Suprapubic skin (tissue), 4 donors: ENCODE measurements at regions not wholly inside any gene's neighbourhood (a gene's known extent, or its start where the extent isn't known, plus 50 kb on each side); places are given as distances from the start of the nearest gene placed in this dataset.

Experiments
- DNase-seq, 2 donors: peaks; one replicate each; pipeline ENCODE4 v3.0.0-alpha.2; 2019; ENCODE audit warnings: low spot score in 2 of 2
- H3K27ac ChIP-seq: fragments of 200-600 bp; sonication (generic); one replicate; pipeline ENCODE4 v1.5.1; 2019
- H3K27me3 ChIP-seq: fragments of 200-600 bp; sonication (generic); one replicate; pipeline ENCODE4 v1.5.1; 2019
- H3K36me3 ChIP-seq: fragments of 200-600 bp; sonication (generic); one replicate; pipeline ENCODE4 v1.5.1; 2019
- H3K4me1 ChIP-seq: fragments of 200-600 bp; sonication (generic); one replicate; pipeline ENCODE4 v1.5.1; 2019
- H3K4me3 ChIP-seq: fragments of 200-600 bp; sonication (generic); one replicate; pipeline ENCODE4 v1.5.1; 2019; ENCODE audit warnings: mild to moderate bottlenecking
- H3K9me3 ChIP-seq: fragments of 200-600 bp; sonication (generic); one replicate; pipeline ENCODE4 v1.5.1; 2019
- EP300 ChIP-seq: sonication (generic); formaldehyde crosslinking; IDR thresholded peaks from one replicate; pipeline ENCODE4 v1.6.1; 2017; ENCODE audit warnings: antibody characterized with exemption
- POLR2A ChIP-seq, 2 donors: fragments of 450-650 bp; IDR thresholded peaks; one replicate each; pipeline ENCODE4 v1.6.1; 2017; ENCODE audit warnings: antibody characterized with exemption in 2 of 2, mild to moderate bottlenecking in 2 of 2, moderate library complexity in 2 of 2
- POLR2AphosphoS5 ChIP-seq, 3 donors: sonication (generic); formaldehyde crosslinking; IDR thresholded peaks; one replicate each; pipeline ENCODE4 v1.6.1; 2017; ENCODE audit warnings: antibody characterized with exemption in 3 of 3
- WGBS: methylation state at CpG from one replicate; pipeline ENCODE4 v1.1.5; 2018; 5-methylcytosine and 5-hydroxymethylcytosine counted together
- TF ChIP-seq, protein P1 (sequence below), 2 donors: fragments of 200-600 bp in 1 of 2; fragments of 450-650 bp in 1 of 2; sonication (generic) in 1 of 2; IDR thresholded peaks; one replicate each; pipeline ENCODE4 v1.5.1; 2016 to 2019; ENCODE audit warnings: antibody characterized with exemption in 2 of 2, mild to moderate bottlenecking in 1 of 2, moderate library complexity in 1 of 2

DNA sequence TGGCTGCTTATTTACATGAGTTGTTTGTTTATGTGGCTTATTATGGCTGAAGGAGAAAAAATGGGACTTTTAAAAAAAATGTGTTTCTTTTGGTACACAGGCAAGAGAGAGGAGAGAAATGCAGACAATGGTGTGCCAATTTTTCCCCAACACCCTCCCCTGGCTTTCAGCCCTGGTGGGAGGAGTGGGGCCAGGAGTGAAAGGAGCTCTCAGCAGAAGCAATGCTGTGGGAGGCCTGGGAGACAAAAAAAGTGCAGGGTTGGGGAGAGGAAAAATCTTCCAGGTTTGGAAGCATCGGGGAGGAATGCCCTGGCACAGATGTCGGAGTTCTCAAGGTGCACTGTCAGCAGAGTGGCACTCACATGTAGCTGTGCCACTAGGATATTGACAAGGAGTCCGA lies 117.7 kb upstream of the FOXB1 start:
- DNase-seq = no peak

GRCh38 chr15:59885832-59886231 lies 118.3 kb upstream of the FOXB1 start:
- Histone ChIP-seq H3K4me3 (no peak overlapping the region), H3K4me1 (peaks cover 11% of the 10 kb centered on the region), H3K9me3 (no peaks in the 10 kb centered on the region), H3K27ac (no peak overlapping the region), H3K27me3 (peaks cover 25% of the 10 kb centered on the region), H3K36me3 (no peaks in the 10 kb centered on the region)
- WGBS = 2% methylated on average over 7 of the region's 7 CpGs
- no peak for TF ChIP-seq POLR2AphosphoS5 (IDR thresholded peaks at IDR 0.05)
- TF ChIP-seq EP300 = no peak
- no peak for TF ChIP-seq POLR2A (IDR thresholded peaks at IDR 0.05)
- TF ChIP-seq, protein P1, sequence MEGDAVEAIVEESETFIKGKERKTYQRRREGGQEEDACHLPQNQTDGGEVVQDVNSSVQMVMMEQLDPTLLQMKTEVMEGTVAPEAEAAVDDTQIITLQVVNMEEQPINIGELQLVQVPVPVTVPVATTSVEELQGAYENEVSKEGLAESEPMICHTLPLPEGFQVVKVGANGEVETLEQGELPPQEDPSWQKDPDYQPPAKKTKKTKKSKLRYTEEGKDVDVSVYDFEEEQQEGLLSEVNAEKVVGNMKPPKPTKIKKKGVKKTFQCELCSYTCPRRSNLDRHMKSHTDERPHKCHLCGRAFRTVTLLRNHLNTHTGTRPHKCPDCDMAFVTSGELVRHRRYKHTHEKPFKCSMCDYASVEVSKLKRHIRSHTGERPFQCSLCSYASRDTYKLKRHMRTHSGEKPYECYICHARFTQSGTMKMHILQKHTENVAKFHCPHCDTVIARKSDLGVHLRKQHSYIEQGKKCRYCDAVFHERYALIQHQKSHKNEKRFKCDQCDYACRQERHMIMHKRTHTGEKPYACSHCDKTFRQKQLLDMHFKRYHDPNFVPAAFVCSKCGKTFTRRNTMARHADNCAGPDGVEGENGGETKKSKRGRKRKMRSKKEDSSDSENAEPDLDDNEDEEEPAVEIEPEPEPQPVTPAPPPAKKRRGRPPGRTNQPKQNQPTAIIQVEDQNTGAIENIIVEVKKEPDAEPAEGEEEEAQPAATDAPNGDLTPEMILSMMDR (IDR thresholded peaks at IDR 0.05) = no peak
- DNase-seq = no peak

More for the DNA sequence above, 117.7 kb upstream of the FOXB1 start:
- Histone ChIP-seq H3K4me3 (no peak overlapping the region), H3K27ac (no peak overlapping the region), H3K4me1 (peaks cover 11% of the 10 kb centered on the region), H3K27me3 (peaks cover 31% of the 10 kb centered on the region), H3K36me3 (no peaks in the 10 kb centered on the region), H3K9me3 (no peaks in the 10 kb centered on the region)
- WGBS = 65% methylated on average over 3 of the region's 3 CpGs
- TF ChIP-seq POLR2A (IDR thresholded peaks at IDR 0.05) = no peak
- TF ChIP-seq POLR2AphosphoS5 (IDR thresholded peaks at IDR 0.05) = no peak
- TF ChIP-seq, protein P1 (IDR thresholded peaks at IDR 0.05) = no peak
- no peak for TF ChIP-seq EP300

- Histone ChIP-seq H3K36me3 (no peaks in the 10 kb centered on the region), H3K27ac (no peak overlapping the region)
- WGBS = 28% methylated on average over 2 of the region's 2 CpGs
Measured at GRCh38 chr15:59879506-59880265, 124.4 kb upstream of the FOXB1 start.

GRCh38 chr15:59876140-59876539 lies 128.0 kb upstream of the FOXB1 start:
- 82% methylated on average over 5 of the region's 5 CpGs for WGBS
- TF ChIP-seq POLR2A (IDR thresholded peaks at IDR 0.05) = no peak
- TF ChIP-seq EP300 = no peak
- TF ChIP-seq, protein P1 (IDR thresholded peaks at IDR 0.05) = no peak
- no peak for TF ChIP-seq POLR2AphosphoS5 (IDR thresholded peaks at IDR 0.05)
- no peak for DNase-seq
- peaks cover 36% of the 10 kb centered on the region for H3K27me3 ChIP-seq
- H3K4me1 ChIP-seq = no peaks in the 10 kb centered on the region
- H3K9me3 ChIP-seq = no peaks in the 10 kb centered on the region
- no peak overlapping the region for H3K27ac ChIP-seq
- H3K36me3 ChIP-seq = no peaks in the 10 kb centered on the region
- no peak overlapping the region for H3K4me3 ChIP-seq

More at GRCh38 chr15:59879506-59880265, 124.4 kb upstream of the FOXB1 start:
- no peak for DNase-seq
- H3K27me3 ChIP-seq = peaks cover 15% of the 10 kb centered on the region
- no peak overlapping the region for H3K4me3 ChIP-seq
- TF ChIP-seq POLR2A (IDR thresholded peaks at IDR 0.05) (no peak), EP300 (no peak), POLR2AphosphoS5 (IDR thresholded peaks at IDR 0.05) (no peak)
- TF ChIP-seq, protein P1 (IDR thresholded peaks at IDR 0.05) = no peak
- no peaks in the 10 kb centered on the region for H3K9me3 ChIP-seq
- no peaks in the 10 kb centered on the region for H3K4me1 ChIP-seq

DNA sequence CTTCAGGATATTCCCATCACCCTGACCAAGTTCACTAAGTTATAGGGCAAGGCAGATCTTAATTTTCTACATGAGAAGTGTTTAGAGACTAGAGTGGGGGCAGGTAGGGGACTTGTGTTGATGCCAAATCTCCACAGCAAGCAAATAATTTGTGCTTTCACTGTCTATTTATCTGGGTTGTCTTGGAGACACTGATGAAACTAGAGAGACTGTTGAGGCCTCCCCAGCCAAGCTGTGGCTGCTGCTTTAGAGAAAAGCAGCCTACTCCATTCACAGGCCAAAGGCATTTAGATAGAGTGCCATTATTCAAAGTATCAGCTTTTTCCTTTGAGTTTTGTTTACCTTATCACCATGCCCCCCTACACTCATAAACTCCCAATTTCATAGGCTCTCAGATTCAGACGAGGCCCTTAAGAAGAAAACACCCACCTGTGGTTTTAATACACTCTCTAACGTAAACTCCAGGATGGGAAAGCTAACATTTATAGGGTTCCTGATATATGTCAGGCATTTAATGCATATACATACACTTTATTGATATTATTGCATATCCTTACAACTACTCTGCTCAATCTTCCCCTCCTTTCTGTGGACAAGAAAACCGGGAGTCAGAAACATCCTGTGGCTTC lies 130.4 kb upstream of the FOXB1 start:
- H3K27me3 ChIP-seq = peaks cover 50% of the 10 kb centered on the region
- H3K4me3 ChIP-seq = no peak overlapping the region
- TF ChIP-seq EP300 = no peak
- no peak for TF ChIP-seq POLR2AphosphoS5 (IDR thresholded peaks at IDR 0.05)
- TF ChIP-seq POLR2A (IDR thresholded peaks at IDR 0.05) = no peak
- TF ChIP-seq, protein P1 (IDR thresholded peaks at IDR 0.05) = no peak
- WGBS = 83% methylated on average over 3 of the region's 3 CpGs
- H3K36me3 ChIP-seq = no peaks in the 10 kb centered on the region
- H3K4me1 ChIP-seq = no peaks in the 10 kb centered on the region
- H3K27ac ChIP-seq = no peak overlapping the region
- no peaks in the 10 kb centered on the region for H3K9me3 ChIP-seq
- no peak for DNase-seq
